Fibroblast of upper back skin (primary cell): ENCODE measurements at regions not wholly inside any gene's neighbourhood (a gene's known extent, or its start where the extent isn't known, plus 50 kb on each side); places are given as distances from the start of the nearest gene placed in this dataset.
"Not testable (repeated sequence)": the region's sequence is repeated elsewhere in the genome, so short reads cannot be mapped to it uniquely, and the experiment has no call there.

Experiments used
- DNase-seq: peaks from one replicate; pipeline ENCODE4 v3.0.0-alpha.2; 2013

DNA sequence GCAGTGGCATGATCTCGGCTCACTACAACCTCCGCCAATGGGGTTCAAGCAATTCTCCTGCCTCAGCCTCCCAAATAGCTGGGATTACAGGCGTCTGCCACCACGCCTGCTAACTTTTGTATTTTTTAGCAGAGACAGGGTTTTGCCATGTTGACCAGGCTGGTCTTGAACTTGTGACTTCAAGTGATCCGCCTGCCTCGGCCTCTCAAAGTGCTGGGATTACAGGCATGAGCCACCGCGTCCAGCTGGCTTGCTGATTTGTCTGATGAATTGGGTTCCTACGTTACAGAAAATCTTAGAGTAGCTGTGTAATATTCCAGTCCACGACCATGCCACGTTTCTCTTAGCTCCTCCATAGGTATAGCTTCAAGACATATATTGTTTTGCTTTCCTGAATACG, 102.6 kb upstream of the OTOS start:
- not testable (repeated sequence) for DNase-seq

GRCh38 chr2:240244543-240244942, 104.1 kb upstream of the OTOS start:
- DNase-seq, result no peak

DNA sequence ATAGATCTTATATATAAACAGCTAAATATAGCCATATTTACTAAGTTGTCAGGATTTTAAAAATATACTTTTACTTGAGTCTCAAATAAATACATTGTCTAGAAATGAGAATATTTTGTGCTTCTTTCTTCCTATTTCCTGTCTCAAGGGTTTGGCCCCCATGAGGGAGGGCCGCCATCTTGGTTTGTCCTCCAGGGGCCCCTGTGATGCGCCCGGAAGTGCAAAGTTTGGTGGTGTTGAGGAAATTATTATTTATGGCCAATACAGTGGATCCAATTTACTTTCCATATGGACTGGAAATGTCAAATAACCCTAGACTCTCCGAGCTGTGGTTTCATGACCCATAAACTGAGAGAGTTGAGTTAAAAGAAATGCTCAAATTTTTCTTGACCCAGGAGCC, 104.7 kb upstream of the OTOS start:
- DNase-seq, result no peak

DNA sequence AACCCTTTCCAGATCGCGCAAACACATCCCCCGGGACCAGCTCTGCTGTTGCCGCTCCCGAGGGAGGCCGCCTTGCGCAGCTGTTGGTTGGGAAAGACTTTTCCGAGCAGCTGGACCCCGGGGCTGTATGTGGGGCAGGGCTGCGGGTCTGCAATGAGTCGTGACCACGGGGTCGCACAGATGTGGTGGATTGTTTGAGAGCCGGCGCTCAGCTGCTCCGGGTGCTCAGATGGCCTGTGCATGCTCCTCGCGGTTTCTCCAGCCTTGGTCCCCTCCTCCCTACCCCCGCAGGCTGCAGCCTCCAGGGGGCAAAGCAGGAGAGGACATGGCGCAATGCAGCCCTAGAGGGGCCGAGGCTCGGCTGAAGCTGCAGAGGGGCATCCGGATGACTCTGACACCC, 105.2 kb upstream of the OTOS start:
- DNase-seq, result no peak

- no peak for DNase-seq
These were observed 105.8 kb upstream of the OTOS start for GRCh38 chr2:240246173-240246820.

- no peak for DNase-seq
These were observed 106.9 kb upstream of the OTOS start for GRCh38 chr2:240247241-240247867.

- DNase-seq, result no peak
These were observed 107.6 kb upstream of the OTOS start for GRCh38 chr2:240247868-240248720.

- no peak for DNase-seq
These were observed 108.4 kb upstream of the OTOS start for GRCh38 chr2:240248721-240249422.

- no peak for DNase-seq
These were observed 109.1 kb upstream of the OTOS start for GRCh38 chr2:240249423-240250149.

- no peak for DNase-seq
These were observed 109.9 kb upstream of the OTOS start for GRCh38 chr2:240250150-240250984.

GRCh38 chr2:240250985-240251847, 110.8 kb upstream of the OTOS start:
- peak; percentile 62 for DNase-seq

DNA sequence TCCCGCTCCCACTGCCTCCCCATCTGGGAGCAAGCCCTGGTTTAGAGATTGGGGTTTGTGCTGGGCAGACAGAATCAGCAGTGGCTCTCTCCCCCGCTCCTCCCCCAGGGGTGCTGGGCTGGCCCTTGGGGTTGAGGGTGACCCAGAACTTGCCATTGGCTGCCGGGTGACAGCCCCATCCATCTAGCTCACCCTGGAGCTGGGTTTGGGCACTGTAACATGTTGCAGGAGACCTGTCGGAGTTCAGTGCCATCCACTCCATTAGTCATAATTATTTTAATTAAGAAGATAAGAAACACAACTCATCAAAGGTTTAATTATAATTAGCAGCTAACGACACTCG, 111.4 kb upstream of the OTOS start:
- DNase-seq, result no peak

DNA sequence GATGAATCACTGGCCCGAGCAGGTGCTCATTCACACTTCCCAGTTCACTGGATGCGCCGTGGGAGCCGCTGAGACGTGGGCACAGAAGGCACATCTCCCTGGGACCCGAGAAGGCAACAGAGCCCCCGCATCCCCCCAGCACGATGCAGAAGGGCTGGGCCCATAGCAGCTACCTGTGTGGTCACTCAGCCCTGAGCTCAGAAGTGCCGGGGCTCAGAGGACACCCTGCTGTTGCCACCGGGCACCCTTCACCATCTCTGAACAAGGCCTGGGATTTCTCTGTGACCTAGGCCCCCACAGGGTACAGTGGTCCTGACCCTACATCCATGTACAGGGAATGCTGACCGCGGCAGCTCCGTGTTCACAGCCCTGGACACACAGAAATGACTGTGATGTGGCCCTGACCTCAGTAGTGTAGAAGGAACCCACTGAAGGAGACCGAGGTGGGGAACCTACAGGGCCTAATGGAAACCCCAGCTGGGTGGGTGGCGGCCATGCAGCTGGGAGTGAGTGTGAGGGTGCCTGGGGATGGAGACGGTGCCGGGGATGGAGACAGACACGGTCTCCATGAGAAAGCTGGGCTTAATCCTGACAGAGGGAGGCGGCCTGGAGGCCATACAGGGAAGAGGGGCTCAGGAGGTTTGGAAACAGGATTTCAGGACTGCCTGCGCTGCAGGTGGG, 111.9 kb upstream of the OTOS start:
- no peak for DNase-seq

DNA sequence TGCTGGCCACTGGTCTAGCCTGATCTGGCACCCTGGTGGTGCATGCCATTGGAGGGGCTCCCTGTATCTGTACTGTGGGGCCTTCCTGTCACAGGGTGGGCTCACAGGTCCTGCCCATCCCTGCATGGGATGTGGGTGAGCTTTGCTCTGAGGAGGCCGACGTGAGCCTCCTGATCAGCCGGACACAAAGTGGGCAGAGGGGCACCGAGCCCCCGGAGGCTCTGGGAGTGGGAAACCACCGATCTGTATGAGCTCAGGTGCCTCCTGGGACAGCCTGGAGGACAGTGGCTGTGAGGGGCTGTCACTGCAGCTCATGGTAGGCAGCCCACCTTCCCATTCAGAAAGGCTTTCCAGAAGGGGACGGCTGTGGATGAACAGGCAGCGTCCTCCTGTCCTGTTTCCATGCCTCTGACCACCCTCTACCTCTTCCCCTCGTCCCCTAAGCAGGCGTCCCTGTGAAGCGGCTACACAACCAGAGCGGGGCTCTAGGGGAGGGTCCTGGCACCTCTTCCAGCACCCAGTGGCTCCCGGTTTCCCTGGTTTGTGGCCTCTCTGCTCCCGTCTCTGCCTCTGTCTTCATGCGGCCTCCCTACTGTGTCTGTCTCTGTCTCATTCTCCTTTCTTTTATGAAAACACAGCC, 112.5 kb upstream of the OTOS start:
- DNase-seq, result no peak

- DNase-seq, result no peak
These were observed 113.2 kb upstream of the OTOS start for GRCh38 chr2:240253583-240254145.

- DNase-seq, result no peak
These were observed 114.1 kb upstream of the OTOS start for GRCh38 chr2:240254337-240255164.

DNA sequence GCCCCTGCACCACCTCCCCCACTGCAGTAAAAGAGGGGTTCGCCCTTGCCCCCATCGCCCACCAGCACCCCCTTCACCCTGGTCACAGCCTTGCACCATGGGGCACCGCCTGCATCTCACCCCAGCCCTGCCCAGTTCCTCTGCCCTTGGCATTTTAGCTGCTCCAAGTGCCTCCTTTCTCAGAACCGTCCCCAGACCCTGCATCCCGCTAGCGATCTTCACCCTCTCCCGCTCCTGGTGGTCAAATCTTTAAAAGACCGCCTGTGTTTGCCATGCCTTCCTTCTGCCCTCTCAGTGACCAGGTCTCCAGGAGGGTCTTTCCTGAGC, 114.7 kb upstream of the OTOS start:
- no peak for DNase-seq
